ENCODE measurements at regions not wholly inside any gene's neighbourhood (a gene's known extent, or its start where the extent isn't known, plus 50 kb on each side); places are given as distances from the start of the nearest gene placed in this dataset.

GRCh38 chr14:53441789-53442188 is 288.7 kb upstream of the DDHD1 start:
- TF ChIP-seq, protein P1, sequence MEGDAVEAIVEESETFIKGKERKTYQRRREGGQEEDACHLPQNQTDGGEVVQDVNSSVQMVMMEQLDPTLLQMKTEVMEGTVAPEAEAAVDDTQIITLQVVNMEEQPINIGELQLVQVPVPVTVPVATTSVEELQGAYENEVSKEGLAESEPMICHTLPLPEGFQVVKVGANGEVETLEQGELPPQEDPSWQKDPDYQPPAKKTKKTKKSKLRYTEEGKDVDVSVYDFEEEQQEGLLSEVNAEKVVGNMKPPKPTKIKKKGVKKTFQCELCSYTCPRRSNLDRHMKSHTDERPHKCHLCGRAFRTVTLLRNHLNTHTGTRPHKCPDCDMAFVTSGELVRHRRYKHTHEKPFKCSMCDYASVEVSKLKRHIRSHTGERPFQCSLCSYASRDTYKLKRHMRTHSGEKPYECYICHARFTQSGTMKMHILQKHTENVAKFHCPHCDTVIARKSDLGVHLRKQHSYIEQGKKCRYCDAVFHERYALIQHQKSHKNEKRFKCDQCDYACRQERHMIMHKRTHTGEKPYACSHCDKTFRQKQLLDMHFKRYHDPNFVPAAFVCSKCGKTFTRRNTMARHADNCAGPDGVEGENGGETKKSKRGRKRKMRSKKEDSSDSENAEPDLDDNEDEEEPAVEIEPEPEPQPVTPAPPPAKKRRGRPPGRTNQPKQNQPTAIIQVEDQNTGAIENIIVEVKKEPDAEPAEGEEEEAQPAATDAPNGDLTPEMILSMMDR (conservative IDR thresholded peaks at IDR 0.05) = no peak
- no peak for TF ChIP-seq EZH2 (IDR thresholded peaks at IDR 0.05; ENCODE audit: low read depth)
